Kidney (tissue), 13 donors: ENCODE measurements at regions not wholly inside any gene's neighbourhood (a gene's known extent, or its start where the extent isn't known, plus 50 kb on each side); places are given as distances from the start of the nearest gene placed in this dataset.

ENCODE experiments used
- DNase-seq, 5 donors: peaks; one replicate each; pipeline ENCODE4 v3.0.0-alpha.2; 2013 to 2020
- FAIRE-seq: peaks from 2 replicates; lab custom pipeline; 2012; peaks lifted over from hg19 to GRCh38; lab: Jason Lieb, UNC
- H3K27ac ChIP-seq, 2 donors: one replicate each; pipeline ENCODE4 v1.7.0; 2013; ENCODE audit warnings: low read depth in 2 of 2, low read length in 2 of 2, inconsistent platforms in 1 of 2
- H3K27me3 ChIP-seq: one replicate; pipeline ENCODE4 v1.7.1; 2013; ENCODE audit warnings: low read length, inconsistent platforms; ENCODE audit not compliant: control insufficient read depth, insufficient read depth
- H3K36me3 ChIP-seq, 3 donors: one replicate each; pipeline versions ENCODE4 v1.7.0 to v1.7.1; 2013; ENCODE audit warnings: low read length in 3 of 3, control low read depth in 1 of 3, inconsistent platforms in 1 of 3; ENCODE audit not compliant: insufficient read depth in 3 of 3, control insufficient read depth in 2 of 3
- H3K4me1 ChIP-seq, 3 donors: one replicate each; pipeline versions ENCODE4 v1.7.0 to v1.7.1; 2013; ENCODE audit warnings: low read length in 3 of 3, inconsistent platforms in 1 of 3, low read depth in 1 of 3; ENCODE audit not compliant: control insufficient read depth in 2 of 3, insufficient read depth in 2 of 3
- H3K4me3 ChIP-seq, 3 donors: one replicate each; pipeline versions ENCODE4 v1.7.0 to v1.8.1; 2013; ENCODE audit warnings: low read length in 3 of 3, control low read depth in 1 of 3, inconsistent platforms in 1 of 3
- H3K9ac ChIP-seq, 3 donors: one replicate each; pipeline versions ENCODE4 v1.7.0 to v1.7.1; 2013; ENCODE audit warnings: low read length in 3 of 3, control low read depth in 1 of 3, inconsistent platforms in 1 of 3
- H3K9me3 ChIP-seq, 3 donors: one replicate each; pipeline versions ENCODE4 v1.7.0 to v1.7.1; 2013; ENCODE audit warnings: low read length in 3 of 3, control low read depth in 1 of 3, inconsistent platforms in 1 of 3; ENCODE audit not compliant: control insufficient read depth in 2 of 3, insufficient read depth in 1 of 3
- intact Hi-C: fragments of 100-400 bp; cut with DNase I; formaldehyde crosslinking; loops from one replicate; pipeline ENCODE4 v1.11.1; 2022
- TF ChIP-seq, protein P1 (sequence below): IDR thresholded peaks from 3 replicates; pipeline ENCODE4 v1.5.1; 2012; ENCODE audit warnings: mild to moderate bottlenecking, moderate library complexity, borderline replicate concordance; ENCODE audit not compliant: insufficient read depth; ENCODE audit errors: extremely low read depth
- donor health status: control.
- donor health status: control.
- donor health status: control.
- donor health status: control.
- donor health status: control.
- donor health status: DM: yes; HTN: yes; CAD: no.
- donor health status: Normal renal cell carcinoma (clear cell type).

GRCh38 chr3:73207946-73208440 is 146.5 kb downstream of the EBLN2 start:
- no peak for FAIRE-seq
- Histone ChIP-seq H3K9me3 (no peaks in the 10 kb centered on the region), H3K4me1 (no peaks in the 10 kb centered on the region), H3K27ac (no peak overlapping the region), H3K4me3 (no peak overlapping the region), H3K36me3 (no peaks in the 10 kb centered on the region), H3K9ac (no peak overlapping the region), H3K27me3 (no peaks in the 10 kb centered on the region)
- TF ChIP-seq, protein P1, sequence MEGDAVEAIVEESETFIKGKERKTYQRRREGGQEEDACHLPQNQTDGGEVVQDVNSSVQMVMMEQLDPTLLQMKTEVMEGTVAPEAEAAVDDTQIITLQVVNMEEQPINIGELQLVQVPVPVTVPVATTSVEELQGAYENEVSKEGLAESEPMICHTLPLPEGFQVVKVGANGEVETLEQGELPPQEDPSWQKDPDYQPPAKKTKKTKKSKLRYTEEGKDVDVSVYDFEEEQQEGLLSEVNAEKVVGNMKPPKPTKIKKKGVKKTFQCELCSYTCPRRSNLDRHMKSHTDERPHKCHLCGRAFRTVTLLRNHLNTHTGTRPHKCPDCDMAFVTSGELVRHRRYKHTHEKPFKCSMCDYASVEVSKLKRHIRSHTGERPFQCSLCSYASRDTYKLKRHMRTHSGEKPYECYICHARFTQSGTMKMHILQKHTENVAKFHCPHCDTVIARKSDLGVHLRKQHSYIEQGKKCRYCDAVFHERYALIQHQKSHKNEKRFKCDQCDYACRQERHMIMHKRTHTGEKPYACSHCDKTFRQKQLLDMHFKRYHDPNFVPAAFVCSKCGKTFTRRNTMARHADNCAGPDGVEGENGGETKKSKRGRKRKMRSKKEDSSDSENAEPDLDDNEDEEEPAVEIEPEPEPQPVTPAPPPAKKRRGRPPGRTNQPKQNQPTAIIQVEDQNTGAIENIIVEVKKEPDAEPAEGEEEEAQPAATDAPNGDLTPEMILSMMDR, result no peak
- intact Hi-C loops, result no loop called here
- DNase-seq, result no peak

- H3K36me3 ChIP-seq, result no peaks in the 10 kb centered on the region
- H3K9ac ChIP-seq, result no peak overlapping the region
- H3K9me3 ChIP-seq, result no peaks in the 10 kb centered on the region
- TF ChIP-seq, protein P1, result no peak
- no peak overlapping the region for H3K27ac ChIP-seq
- no peaks in the 10 kb centered on the region for H3K27me3 ChIP-seq
- DNase-seq, result no peak
- H3K4me1 ChIP-seq, result no peaks in the 10 kb centered on the region
- FAIRE-seq, result no peak
- intact Hi-C loops, result no loop called here
- no peak overlapping the region for H3K4me3 ChIP-seq
These were observed 149.3 kb downstream of the EBLN2 start for GRCh38 chr3:73210759-73211158.

GRCh38 chr3:73212683-73213082 is 151.2 kb downstream of the EBLN2 start:
- Histone ChIP-seq H3K4me3 (no peak overlapping the region), H3K27me3 (no peaks in the 10 kb centered on the region), H3K36me3 (no peaks in the 10 kb centered on the region), H3K9me3 (no peaks in the 10 kb centered on the region), H3K9ac (no peak overlapping the region), H3K4me1 (no peaks in the 10 kb centered on the region), H3K27ac (no peak overlapping the region)
- TF ChIP-seq, protein P1, result no peak
- FAIRE-seq (no peak), DNase-seq (no peak)
- intact Hi-C loops, result no loop called here

GRCh38 chr3:73213896-73214295 is 152.4 kb downstream of the EBLN2 start:
- H3K9ac ChIP-seq, result no peak overlapping the region
- H3K4me3 ChIP-seq, result no peak overlapping the region
- TF ChIP-seq, protein P1, result no peak
- H3K36me3 ChIP-seq, result no peaks in the 10 kb centered on the region
- no peaks in the 10 kb centered on the region for H3K27me3 ChIP-seq
- no peaks in the 10 kb centered on the region for H3K9me3 ChIP-seq
- FAIRE-seq (no peak), DNase-seq (no peak)
- no peak overlapping the region for H3K27ac ChIP-seq
- no peaks in the 10 kb centered on the region for H3K4me1 ChIP-seq
- intact Hi-C loops, result no loop called here
